ENCODE measurements at regions not wholly inside any gene's neighbourhood (a gene's known extent, or its start where the extent isn't known, plus 50 kb on each side); places are given as distances from the start of the nearest gene placed in this dataset.
"Not testable (repeated sequence)": the region's sequence is repeated elsewhere in the genome, so short reads cannot be mapped to it uniquely, and the experiment has no call there.

- 89 to 92% methylated on average over 11 to 16 of the region's 18 CpGs for WGBS, 2 experiments (ENCODE audit: insufficient coverage in 2 of 2)
- H3K4me1 ChIP-seq (ENCODE audit: control insufficient read depth, insufficient read depth, low read length, poor library complexity, severe bottlenecking) = peaks cover 13% of the 10 kb centered on the region
- not testable (repeated sequence) for H3K36me3 ChIP-seq (ENCODE audit: control insufficient read depth, insufficient read depth, low read length); H3K27ac ChIP-seq (ENCODE audit: low read depth, low read length, severe bottlenecking); H3K4me3 ChIP-seq (ENCODE audit: extremely low read depth, insufficient read depth, low read length, poor library complexity, severe bottlenecking); H3K9me3 ChIP-seq (ENCODE audit: control insufficient read depth, low read length)
Observed at GRCh38 chr15:77872521-77873425, 204.7 kb downstream of the TBC1D2B start.

- no peak overlapping the region for H3K27ac ChIP-seq (ENCODE audit: low read depth, low read length, severe bottlenecking)
- 89 to 91% methylated on average over 5 to 9 of the region's 11 CpGs for WGBS, 2 experiments (ENCODE audit: insufficient coverage in 2 of 2)
- H3K9me3 ChIP-seq (ENCODE audit: control insufficient read depth, low read length) = no peaks in the 10 kb centered on the region
- H3K4me1 ChIP-seq (ENCODE audit: control insufficient read depth, insufficient read depth, low read length, poor library complexity, severe bottlenecking) = peaks cover 13% of the 10 kb centered on the region
- no peak overlapping the region for H3K4me3 ChIP-seq (ENCODE audit: extremely low read depth, insufficient read depth, low read length, poor library complexity, severe bottlenecking)
- H3K36me3 ChIP-seq (ENCODE audit: control insufficient read depth, insufficient read depth, low read length) = no peaks in the 10 kb centered on the region
Observed at GRCh38 chr15:77871852-77872371, 205.6 kb downstream of the TBC1D2B start.

GRCh38 chr15:77870195-77871065 lies 207.1 kb downstream of the TBC1D2B start:
- Histone ChIP-seq H3K4me1 (ENCODE audit: control insufficient read depth, insufficient read depth, low read length, poor library complexity, severe bottlenecking) (peaks cover 13% of the 10 kb centered on the region), H3K9me3 (ENCODE audit: control insufficient read depth, low read length) (no peaks in the 10 kb centered on the region), H3K27ac (ENCODE audit: low read depth, low read length, severe bottlenecking) (no peak overlapping the region), H3K4me3 (ENCODE audit: extremely low read depth, insufficient read depth, low read length, poor library complexity, severe bottlenecking) (no peak overlapping the region), H3K36me3 (ENCODE audit: control insufficient read depth, insufficient read depth, low read length) (no peaks in the 10 kb centered on the region)
- 49 to 56% methylated on average over 13 to 16 of the region's 21 CpGs for WGBS, 2 experiments (ENCODE audit: insufficient coverage in 2 of 2)

GRCh38 chr15:77869021-77869895 lies 208.3 kb downstream of the TBC1D2B start:
- H3K27ac ChIP-seq (ENCODE audit: low read depth, low read length, severe bottlenecking) = peak overlapping the region; percentile 66
- no peaks in the 10 kb centered on the region for H3K9me3 ChIP-seq (ENCODE audit: control insufficient read depth, low read length)
- no peaks in the 10 kb centered on the region for H3K36me3 ChIP-seq (ENCODE audit: control insufficient read depth, insufficient read depth, low read length)
- WGBS, 2 experiments (ENCODE audit: insufficient coverage in 2 of 2) = 69 to 83% methylated on average over 7 to 13 of the region's 17 CpGs
- no peak overlapping the region for H3K4me3 ChIP-seq (ENCODE audit: extremely low read depth, insufficient read depth, low read length, poor library complexity, severe bottlenecking)
- H3K4me1 ChIP-seq (ENCODE audit: control insufficient read depth, insufficient read depth, low read length, poor library complexity, severe bottlenecking) = peaks cover 13% of the 10 kb centered on the region

GRCh38 chr15:77868048-77868629 lies 209.4 kb downstream of the TBC1D2B start:
- peaks cover 13% of the 10 kb centered on the region for H3K4me1 ChIP-seq (ENCODE audit: control insufficient read depth, insufficient read depth, low read length, poor library complexity, severe bottlenecking)
- H3K36me3 ChIP-seq (ENCODE audit: control insufficient read depth, insufficient read depth, low read length); H3K27ac ChIP-seq (ENCODE audit: low read depth, low read length, severe bottlenecking); H3K4me3 ChIP-seq (ENCODE audit: extremely low read depth, insufficient read depth, low read length, poor library complexity, severe bottlenecking); H3K9me3 ChIP-seq (ENCODE audit: control insufficient read depth, low read length): not testable (repeated sequence)
- WGBS, 2 experiments (ENCODE audit: insufficient coverage in 2 of 2) = 88% methylated on average over 5 to 6 of the region's 8 CpGs

- WGBS, 2 experiments (ENCODE audit: insufficient coverage in 2 of 2) = 88 to 95% methylated on average over 19 to 20 of the region's 24 CpGs
- peaks cover 13% of the 10 kb centered on the region for H3K4me1 ChIP-seq (ENCODE audit: control insufficient read depth, insufficient read depth, low read length, poor library complexity, severe bottlenecking)
- no peaks in the 10 kb centered on the region for H3K9me3 ChIP-seq (ENCODE audit: control insufficient read depth, low read length)
- H3K4me3 ChIP-seq (ENCODE audit: extremely low read depth, insufficient read depth, low read length, poor library complexity, severe bottlenecking) = no peak overlapping the region
- no peaks in the 10 kb centered on the region for H3K36me3 ChIP-seq (ENCODE audit: control insufficient read depth, insufficient read depth, low read length)
- H3K27ac ChIP-seq (ENCODE audit: low read depth, low read length, severe bottlenecking) = no peak overlapping the region
Observed at GRCh38 chr15:77867266-77868047, 210.1 kb downstream of the TBC1D2B start.

GRCh38 chr15:77866596-77867125 lies 210.8 kb downstream of the TBC1D2B start:
- H3K4me1 ChIP-seq (ENCODE audit: control insufficient read depth, insufficient read depth, low read length, poor library complexity, severe bottlenecking) = peaks cover 13% of the 10 kb centered on the region
- no peaks in the 10 kb centered on the region for H3K9me3 ChIP-seq (ENCODE audit: control insufficient read depth, low read length)
- no peak overlapping the region for H3K4me3 ChIP-seq (ENCODE audit: extremely low read depth, insufficient read depth, low read length, poor library complexity, severe bottlenecking)
- 75 to 84% methylated on average over 4 to 7 of the region's 8 CpGs for WGBS, 2 experiments (ENCODE audit: insufficient coverage in 2 of 2)
- H3K36me3 ChIP-seq (ENCODE audit: control insufficient read depth, insufficient read depth, low read length) = no peaks in the 10 kb centered on the region
- H3K27ac ChIP-seq (ENCODE audit: low read depth, low read length, severe bottlenecking) = no peak overlapping the region

- Histone ChIP-seq H3K9me3 (ENCODE audit: control insufficient read depth, low read length) (no peaks in the 10 kb centered on the region), H3K4me1 (ENCODE audit: control insufficient read depth, insufficient read depth, low read length, poor library complexity, severe bottlenecking) (peaks cover 13% of the 10 kb centered on the region), H3K27ac (ENCODE audit: low read depth, low read length, severe bottlenecking) (no peak overlapping the region), H3K36me3 (ENCODE audit: control insufficient read depth, insufficient read depth, low read length) (no peaks in the 10 kb centered on the region), H3K4me3 (ENCODE audit: extremely low read depth, insufficient read depth, low read length, poor library complexity, severe bottlenecking) (no peak overlapping the region)
- 79 to 85% methylated on average over 5 to 7 of the region's 8 CpGs for WGBS, 2 experiments (ENCODE audit: insufficient coverage in 2 of 2)
Observed at GRCh38 chr15:77866186-77866585, 211.3 kb downstream of the TBC1D2B start.

- no peaks in the 10 kb centered on the region for H3K36me3 ChIP-seq (ENCODE audit: control insufficient read depth, insufficient read depth, low read length)
- peaks cover 13% of the 10 kb centered on the region for H3K4me1 ChIP-seq (ENCODE audit: control insufficient read depth, insufficient read depth, low read length, poor library complexity, severe bottlenecking)
- WGBS, 2 experiments (ENCODE audit: insufficient coverage in 2 of 2) = 78 to 100% methylated on average over 5 to 6 of the region's 7 CpGs
- no peak overlapping the region for H3K27ac ChIP-seq (ENCODE audit: low read depth, low read length, severe bottlenecking)
- no peak overlapping the region for H3K4me3 ChIP-seq (ENCODE audit: extremely low read depth, insufficient read depth, low read length, poor library complexity, severe bottlenecking)
- no peaks in the 10 kb centered on the region for H3K9me3 ChIP-seq (ENCODE audit: control insufficient read depth, low read length)
Observed at GRCh38 chr15:77865701-77866100, 211.8 kb downstream of the TBC1D2B start.

Measured in mesodermal cell (in vitro differentiated cells).